ENCODE measurements at regions not wholly inside any gene's neighbourhood (a gene's known extent, or its start where the extent isn't known, plus 50 kb on each side); places are given as distances from the start of the nearest gene placed in this dataset.
"Not testable (repeated sequence)": the region's sequence is repeated elsewhere in the genome, so short reads cannot be mapped to it uniquely, and the experiment has no call there.

GRCh38 chr20:53676519-53676822 lies 82.8 kb upstream of the ZNF217 start:
- DNase-seq (ENCODE audit: insufficient read length, low spot score), result no peak
- no peak for TF ChIP-seq CTCF (IDR thresholded peaks at IDR 0.05; ENCODE audit: insufficient read depth, missing control alignments)
- no peak for FAIRE-seq

- no peak for TF ChIP-seq CTCF (IDR thresholded peaks at IDR 0.05; ENCODE audit: insufficient read depth, missing control alignments)
- FAIRE-seq (no peak), DNase-seq (ENCODE audit: insufficient read length, low spot score) (no peak)
These were observed 79.0 kb upstream of the ZNF217 start for GRCh38 chr20:53672484-53673129.

- no peak for TF ChIP-seq CTCF (IDR thresholded peaks at IDR 0.05; ENCODE audit: insufficient read depth, missing control alignments)
- DNase-seq (ENCODE audit: insufficient read length, low spot score) (no peak), FAIRE-seq (no peak)
These were observed 77.7 kb upstream of the ZNF217 start for GRCh38 chr20:53671370-53671769.

- DNase-seq (ENCODE audit: insufficient read length, low spot score); FAIRE-seq: not testable (repeated sequence)
These were observed 76.1 kb upstream of the ZNF217 start for GRCh38 chr20:53669517-53670313.

GRCh38 chr20:53668992-53669391 lies 75.4 kb upstream of the ZNF217 start:
- no peak for DNase-seq (ENCODE audit: insufficient read length, low spot score)
- no peak for TF ChIP-seq CTCF (IDR thresholded peaks at IDR 0.05; ENCODE audit: insufficient read depth, missing control alignments)
- FAIRE-seq, result no peak

GRCh38 chr20:53666144-53666543 lies 72.5 kb upstream of the ZNF217 start:
- no peak for TF ChIP-seq CTCF (IDR thresholded peaks at IDR 0.05; ENCODE audit: insufficient read depth, missing control alignments)
- FAIRE-seq (no peak), DNase-seq (ENCODE audit: insufficient read length, low spot score) (no peak)

GRCh38 chr20:53664121-53664520 lies 70.5 kb upstream of the ZNF217 start:
- no peak for TF ChIP-seq CTCF (IDR thresholded peaks at IDR 0.05; ENCODE audit: insufficient read depth, missing control alignments)
- no peak for FAIRE-seq
- DNase-seq (ENCODE audit: insufficient read length, low spot score), result no peak

- not testable (repeated sequence) for FAIRE-seq
These were observed 69.9 kb upstream of the ZNF217 start for GRCh38 chr20:53663521-53663920.

More at GRCh38 chr20:53663521-53663920, 69.9 kb upstream of the ZNF217 start:
- DNase-seq (ENCODE audit: insufficient read length, low spot score), result not testable (repeated sequence)

All from D721Med (cell line).